ENCODE measurements at regions not wholly inside any gene's neighbourhood (a gene's known extent, or its start where the extent isn't known, plus 50 kb on each side); places are given as distances from the start of the nearest gene placed in this dataset.

- TF ChIP-seq CTCF (IDR thresholded peaks at IDR 0.05) (peak; percentile 51 to 81 (median 72)), POLR2A (IDR thresholded peaks at IDR 0.05) (no peak)
Measured at GRCh38 chr5:155943516-155944407, 383.2 kb upstream of the SGCD start.
